DMS 273 (cell line): ENCODE measurements at regions not wholly inside any gene's neighbourhood (a gene's known extent, or its start where the extent isn't known, plus 50 kb on each side); places are given as distances from the start of the nearest gene placed in this dataset.
A peak's percentile ranks its signal among the peaks of the same experiment; 100 is the strongest.
"Not testable (repeated sequence)": the region's sequence is repeated elsewhere in the genome, so short reads cannot be mapped to it uniquely, and the experiment has no call there.

Source experiments
- DNase-seq: peaks from one replicate; lab custom pipeline; 2025; ENCODE audit not compliant: unreplicated experiment; lab: John Stamatoyannopoulos, UW

- DNase-seq: peak; percentile 48
Observed at GRCh38 chr14:53412819-53413675, 259.9 kb upstream of the DDHD1 start.

- peak; percentile 9 for DNase-seq
Observed at GRCh38 chr14:53411125-53411524, 258.0 kb upstream of the DDHD1 start.

- no peak for DNase-seq
Observed at GRCh38 chr14:53409969-53410368, 256.8 kb upstream of the DDHD1 start.

GRCh38 chr14:53409289-53409688 lies 256.2 kb upstream of the DDHD1 start:
- no peak for DNase-seq

GRCh38 chr14:53408175-53408879 lies 255.2 kb upstream of the DDHD1 start:
- DNase-seq: no peak

GRCh38 chr14:53406519-53406918 lies 253.4 kb upstream of the DDHD1 start:
- DNase-seq: no peak

GRCh38 chr14:53401646-53402045 lies 248.5 kb upstream of the DDHD1 start:
- DNase-seq: no peak

GRCh38 chr14:53399057-53399456 lies 245.9 kb upstream of the DDHD1 start:
- peak; percentile 36 for DNase-seq

- DNase-seq: no peak
Observed at GRCh38 chr14:53398616-53399015, 245.5 kb upstream of the DDHD1 start.

- not testable (repeated sequence) for DNase-seq
Observed at GRCh38 chr14:53395267-53395666, 242.1 kb upstream of the DDHD1 start.

- DNase-seq: no peak
Observed at GRCh38 chr14:53391631-53392285, 238.6 kb upstream of the DDHD1 start.

GRCh38 chr14:53391156-53391555 lies 238.0 kb upstream of the DDHD1 start:
- DNase-seq: peak; percentile 5

- DNase-seq: no peak
Observed at GRCh38 chr14:53390008-53390407, 236.9 kb upstream of the DDHD1 start.

GRCh38 chr14:53389202-53389601 lies 236.1 kb upstream of the DDHD1 start:
- no peak for DNase-seq

- no peak for DNase-seq
Observed at GRCh38 chr14:53386362-53386761, 233.2 kb upstream of the DDHD1 start.

GRCh38 chr14:53384536-53384935 lies 231.4 kb upstream of the DDHD1 start:
- DNase-seq: no peak

- DNase-seq: no peak
Observed at GRCh38 chr14:53384073-53384472, 230.9 kb upstream of the DDHD1 start.

- DNase-seq: no peak
Observed at GRCh38 chr14:53381895-53382294, 228.8 kb upstream of the DDHD1 start.

- DNase-seq: no peak
Observed at GRCh38 chr14:53380867-53381225, 227.7 kb upstream of the DDHD1 start.

GRCh38 chr14:53380052-53380866 lies 227.1 kb upstream of the DDHD1 start:
- no peak for DNase-seq

GRCh38 chr14:53378142-53378541 lies 225.0 kb upstream of the DDHD1 start:
- DNase-seq: no peak
